CD4-positive, alpha-beta T cell treated with Interleukin-6 for 4 hours (primary cell): ENCODE measurements at regions not wholly inside any gene's neighbourhood (a gene's known extent, or its start where the extent isn't known, plus 50 kb on each side); places are given as distances from the start of the nearest gene placed in this dataset.
"Not testable (repeated sequence)": the region's sequence is repeated elsewhere in the genome, so short reads cannot be mapped to it uniquely, and the experiment has no call there.

Experiments
- DNase-seq: peaks from one replicate; pipeline ENCODE4 v3.0.0-alpha.2; 2020; ENCODE audit warnings: mixed read lengths

GRCh38 chr5:28823231-28823630 lies 1784.8 kb upstream of the CDH9 start:
- no peak for DNase-seq

- no peak for DNase-seq
Measured at GRCh38 chr5:28822071-28822470, 1783.7 kb upstream of the CDH9 start.

DNA sequence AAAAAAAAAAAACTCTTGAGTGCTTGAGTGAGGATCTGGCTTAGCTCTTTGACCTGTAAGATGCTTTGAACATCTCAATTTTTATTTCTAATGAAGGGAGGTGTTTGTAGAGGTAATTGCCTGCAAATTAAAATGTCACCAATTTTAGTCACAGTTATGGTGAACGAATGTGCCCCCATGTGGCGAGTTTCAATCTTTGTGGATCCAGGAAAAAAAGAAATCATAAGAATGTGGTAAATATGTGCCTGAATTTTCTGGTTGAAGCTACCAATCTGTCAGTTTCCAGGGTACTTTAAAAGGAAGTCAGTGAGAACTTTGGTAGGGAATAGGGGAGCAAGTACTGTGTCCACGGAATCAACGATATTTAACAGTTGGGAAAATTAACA lies 1772.4 kb upstream of the CDH9 start:
- no peak for DNase-seq

- no peak for DNase-seq
Measured at GRCh38 chr5:28809811-28810750, 1771.7 kb upstream of the CDH9 start.

GRCh38 chr5:28808967-28809810 lies 1770.8 kb upstream of the CDH9 start:
- DNase-seq: no peak

GRCh38 chr5:28807195-28807729 lies 1768.9 kb upstream of the CDH9 start:
- no peak for DNase-seq

DNA sequence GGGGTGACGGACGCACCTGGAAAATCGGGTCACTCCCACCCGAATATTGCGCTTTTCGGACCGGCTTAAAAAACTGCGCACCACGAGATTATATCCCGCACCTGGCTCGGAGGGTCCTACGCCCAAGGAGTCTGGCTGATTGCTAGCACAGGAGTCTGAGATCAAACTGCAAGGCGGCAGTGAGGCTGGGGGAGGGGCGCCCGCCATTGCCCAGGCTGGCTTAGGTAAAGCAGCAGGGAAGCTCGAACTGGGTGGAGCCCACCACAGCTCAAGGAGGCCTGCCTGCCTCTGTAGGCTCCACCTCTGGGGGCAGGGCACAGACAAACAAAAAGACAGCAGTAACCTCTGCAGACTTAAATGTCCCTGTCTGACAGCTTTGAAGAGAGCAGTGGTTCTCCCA lies 1760.6 kb upstream of the CDH9 start:
- not testable (repeated sequence) for DNase-seq

- no peak for DNase-seq
Measured at GRCh38 chr5:28788954-28789353, 1750.6 kb upstream of the CDH9 start.

DNA sequence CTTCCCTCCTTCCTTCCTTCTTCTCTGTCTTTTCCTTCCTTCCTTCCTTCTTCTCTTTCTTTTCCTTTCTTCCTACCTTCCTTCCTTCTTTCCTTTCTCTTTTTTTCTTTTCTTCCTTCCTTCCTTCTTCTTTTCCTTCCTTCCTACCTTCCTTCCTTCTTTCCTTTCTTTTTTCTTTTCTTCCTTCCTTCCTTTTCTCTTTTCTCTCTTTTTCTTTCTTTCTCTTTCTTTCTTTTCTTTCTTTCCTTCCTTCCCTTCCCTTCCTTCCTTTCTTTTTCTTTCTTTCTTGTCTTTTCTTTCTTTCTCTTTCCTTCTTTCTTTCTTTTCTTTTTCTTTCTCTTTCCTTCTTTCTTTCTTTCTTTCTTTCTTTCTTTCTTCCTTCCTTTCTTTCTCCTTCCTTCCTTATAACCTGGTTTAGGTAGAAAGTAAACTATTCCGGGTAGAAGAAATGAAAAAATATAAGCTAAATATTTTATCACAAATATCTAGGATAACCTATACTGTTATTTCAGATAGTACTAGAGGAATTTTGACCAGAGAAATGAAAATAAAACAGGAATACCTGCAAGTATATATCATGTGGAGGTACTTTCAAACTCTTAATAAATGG lies 1741.8 kb upstream of the CDH9 start:
- no peak for DNase-seq

- no peak for DNase-seq
Measured at GRCh38 chr5:28779161-28779754, 1740.9 kb upstream of the CDH9 start.

- no peak for DNase-seq
Measured at GRCh38 chr5:28770307-28770706, 1731.9 kb upstream of the CDH9 start.

- no peak for DNase-seq
Measured at GRCh38 chr5:28766565-28767158, 1728.3 kb upstream of the CDH9 start.

DNA sequence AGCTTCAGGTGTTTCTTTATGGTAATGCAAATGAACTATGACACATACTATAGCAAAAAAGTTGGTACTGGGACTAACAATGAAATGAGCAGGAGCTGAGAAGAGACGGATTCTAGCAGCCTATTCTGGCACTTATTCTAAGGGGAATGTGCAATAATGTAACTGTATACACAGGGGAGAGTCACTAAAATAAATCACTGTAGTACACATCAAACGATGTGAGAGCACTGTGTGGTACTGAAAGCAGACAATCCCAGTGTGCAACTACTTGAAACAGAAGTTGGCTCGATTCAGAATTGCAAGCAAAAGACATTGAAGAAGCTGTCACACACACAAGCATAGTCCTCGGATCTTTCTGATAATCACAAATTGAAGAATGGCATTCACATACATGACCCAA lies 1713.0 kb upstream of the CDH9 start:
- no peak for DNase-seq

- DNase-seq: no peak
Measured at GRCh38 chr5:28750251-28750650, 1711.9 kb upstream of the CDH9 start.

GRCh38 chr5:28748446-28748845 lies 1710.1 kb upstream of the CDH9 start:
- DNase-seq: no peak

- no peak for DNase-seq
Measured at GRCh38 chr5:28743716-28744110, 1705.3 kb upstream of the CDH9 start.

GRCh38 chr5:28743025-28743715 lies 1704.8 kb upstream of the CDH9 start:
- no peak for DNase-seq

GRCh38 chr5:28737682-28738081 lies 1699.3 kb upstream of the CDH9 start:
- DNase-seq: no peak

GRCh38 chr5:28737222-28737621 lies 1698.8 kb upstream of the CDH9 start:
- no peak for DNase-seq

DNA sequence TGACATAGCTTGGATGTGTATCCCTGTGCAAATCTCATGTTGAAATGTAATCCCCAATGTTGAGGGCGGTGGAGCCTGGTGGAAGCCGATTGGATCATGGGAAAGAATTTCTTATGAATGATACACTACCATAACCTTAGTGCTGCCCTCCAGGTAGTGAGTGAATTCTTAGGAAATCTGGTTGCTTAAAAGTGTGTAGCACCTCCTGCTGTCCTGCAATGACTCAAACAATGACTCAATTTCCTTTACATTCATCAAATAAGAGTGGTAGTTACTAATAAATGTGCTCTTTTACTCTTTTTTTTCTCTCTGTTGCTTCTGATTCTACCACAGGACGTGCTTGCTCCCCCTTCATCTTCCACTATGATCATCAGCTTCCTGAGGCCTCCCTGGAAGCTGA lies 1696.0 kb upstream of the CDH9 start:
- no peak for DNase-seq

- no peak for DNase-seq
Measured at GRCh38 chr5:28729067-28729466, 1690.7 kb upstream of the CDH9 start.

DNA sequence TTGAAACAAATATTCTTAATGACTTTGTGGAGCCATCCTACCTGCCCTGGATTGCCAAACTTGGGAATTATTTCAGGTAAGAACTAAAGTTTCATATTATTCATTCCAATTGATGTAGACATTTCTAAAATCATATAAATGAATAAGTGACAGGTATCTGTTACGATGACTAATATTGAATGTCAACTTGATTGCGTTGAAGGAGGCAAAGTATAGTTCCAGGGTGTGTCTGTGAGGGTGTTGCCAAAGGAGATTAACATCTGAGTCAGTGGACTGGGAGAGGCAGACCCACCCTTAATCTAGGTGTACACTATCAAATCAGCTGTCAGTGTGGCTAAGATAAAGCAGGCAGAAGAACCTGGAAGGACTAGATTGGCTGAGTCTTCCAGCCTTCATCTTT lies 1688.4 kb upstream of the CDH9 start:
- DNase-seq: no peak
